AG04450 (cell line): ENCODE measurements at regions not wholly inside any gene's neighbourhood (a gene's known extent, or its start where the extent isn't known, plus 50 kb on each side); places are given as distances from the start of the nearest gene placed in this dataset.

ENCODE experiments used
- CTCF ChIA-PET: fragments of 300-600, 350-600 bp; formaldehyde crosslinking; extraction: SDS; loops from one replicate; lab custom pipeline; 2022; ENCODE audit warnings: antibody characterized with exemption, inconsistent platforms; lab: Charles Lee
- POLR2A ChIA-PET: fragments of 350-600 bp; formaldehyde crosslinking; extraction: SDS; loops from one replicate; lab custom pipeline; 2021; ENCODE audit warnings: antibody characterized with exemption, inconsistent platforms; lab: Yijun Ruan, JAX
- DNase-seq: peaks from one replicate; pipeline ENCODE4 v3.0.0-alpha.2; 2011; ENCODE audit warnings: low read depth, low spot score
- H3K27ac ChIP-seq: one replicate; pipeline ENCODE4 v1.5.1; 2012; ENCODE audit warnings: low read depth, low read length, control low read depth
- H3K27me3 ChIP-seq: one replicate; pipeline ENCODE4 v1.6.0; 2012; ENCODE audit warnings: low read length; ENCODE audit not compliant: control insufficient read depth, insufficient read depth
- H3K4me3 ChIP-seq: 2 replicates; pipeline ENCODE4 v1.5.1; 2011; ENCODE audit warnings: mild to moderate bottlenecking, low read depth, low read length, control low read depth
- H3K9me3 ChIP-seq: 2 replicates; pipeline ENCODE4 v1.5.1; 2012; ENCODE audit warnings: low read length; ENCODE audit not compliant: control insufficient read depth, insufficient read depth
- CTCF ChIP-seq: IDR thresholded peaks from 2 replicates; pipeline ENCODE4 v1.5.1; 2011; ENCODE audit warnings: low read depth, low read length, control low read depth, inconsistent platforms

GRCh38 chr2:238602223-238602960 lies 175.7 kb downstream of the ASB1 start:
- no peak for DNase-seq
- peaks cover 8% of the 10 kb centered on the region for H3K27me3 ChIP-seq
- no peak overlapping the region for H3K27ac ChIP-seq
- POLR2A ChIA-PET: no interaction called here
- H3K4me3 ChIP-seq: no peak overlapping the region
- TF ChIP-seq CTCF: no peak
- CTCF ChIA-PET: no interaction called here
- H3K9me3 ChIP-seq: no peaks in the 10 kb centered on the region; the same call in 1 of the 2 replicates

DNA sequence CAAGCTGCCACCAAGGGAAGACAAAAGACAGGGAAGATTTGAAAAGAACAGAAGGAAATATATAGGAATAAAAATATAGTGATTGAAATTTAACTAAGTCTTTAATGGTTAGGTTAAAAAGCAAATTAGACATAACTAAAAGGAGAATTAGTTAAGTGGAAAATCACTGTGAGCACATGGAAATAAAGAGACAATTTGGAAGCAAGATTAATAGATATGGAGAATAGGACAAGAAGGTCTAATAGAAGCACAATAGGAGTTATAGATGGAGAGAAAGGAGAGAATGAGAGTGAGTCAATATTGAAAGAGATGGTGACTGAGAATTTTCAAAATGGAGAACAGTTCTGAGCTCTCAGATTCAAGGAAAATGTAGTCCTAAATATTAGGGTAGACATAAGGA lies 176.9 kb downstream of the ASB1 start:
- no peak for TF ChIP-seq CTCF
- Histone ChIP-seq H3K4me3 (no peak overlapping the region), H3K27ac (no peak overlapping the region), H3K9me3 (no peaks in the 10 kb centered on the region; the same call in 1 of the 2 replicates), H3K27me3 (peaks cover 8% of the 10 kb centered on the region)
- ChIA-PET CTCF (interaction anchor here (0.6 kb wide), 1 partner anchor 32 kb away, joined by 3 read pairs; no protein-coding TSS in a partner anchor), POLR2A (no interaction called here)
- DNase-seq: no peak

- no peaks in the 10 kb centered on the region for H3K9me3 ChIP-seq
- peaks cover 6% of the 10 kb centered on the region for H3K27me3 ChIP-seq
- DNase-seq: no peak
- ChIA-PET CTCF (no interaction called here), POLR2A (no interaction called here)
- no peak for TF ChIP-seq CTCF
- H3K4me3 ChIP-seq: no peak overlapping the region
- no peak overlapping the region for H3K27ac ChIP-seq
These were observed 179.6 kb downstream of the ASB1 start for GRCh38 chr2:238606311-238606710.

DNA sequence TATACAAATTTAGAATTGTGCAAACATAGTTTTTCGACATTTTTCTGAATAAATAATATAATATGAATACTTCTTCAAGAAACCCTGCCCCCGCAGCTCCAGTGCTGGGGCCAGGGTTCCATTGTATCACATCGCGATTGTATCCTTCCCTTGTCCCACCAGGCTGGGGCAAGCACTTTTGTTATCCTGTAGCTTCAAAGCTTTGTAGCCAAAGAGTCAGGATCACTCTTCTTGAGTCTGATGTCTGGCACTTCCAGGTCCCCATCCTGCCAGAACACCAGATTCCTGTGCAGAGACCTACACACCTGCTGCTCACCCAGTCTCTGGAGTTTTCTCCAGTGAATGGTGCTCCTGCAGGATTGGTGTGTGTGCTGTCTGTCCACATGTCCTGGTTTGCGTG lies 186.9 kb downstream of the ASB1 start:
- no peak for DNase-seq
- POLR2A ChIA-PET: no interaction called here
- CTCF ChIA-PET: no interaction called here
- H3K9me3 ChIP-seq: no peaks in the 10 kb centered on the region
- no peak overlapping the region for H3K27ac ChIP-seq
- no peak overlapping the region for H3K4me3 ChIP-seq
- H3K27me3 ChIP-seq: peaks cover 2% of the 10 kb centered on the region
- no peak for TF ChIP-seq CTCF

DNA sequence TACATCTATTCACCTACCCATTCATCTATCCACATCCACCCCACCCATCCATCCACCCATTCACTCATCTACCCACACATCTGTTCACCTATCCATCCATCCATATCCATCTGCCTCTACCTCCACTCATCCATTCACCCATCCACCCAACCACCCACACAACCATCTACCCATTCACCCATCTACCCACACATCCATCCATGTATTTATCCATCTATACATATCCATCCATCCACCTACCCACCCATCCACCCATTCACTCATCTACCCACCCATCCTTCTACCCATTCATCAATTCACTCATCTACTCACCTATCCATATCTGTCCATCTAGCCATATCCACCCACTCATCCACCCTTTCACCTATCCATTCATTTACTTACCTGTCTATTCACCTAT lies 187.6 kb downstream of the ASB1 start:
- ChIA-PET CTCF (no interaction called here), POLR2A (no interaction called here)

More for the DNA sequence above, 187.6 kb downstream of the ASB1 start:
- H3K27me3 ChIP-seq: peaks cover 2% of the 10 kb centered on the region
- no peak overlapping the region for H3K27ac ChIP-seq
- TF ChIP-seq CTCF: no peak
- DNase-seq: no peak
- no peaks in the 10 kb centered on the region for H3K9me3 ChIP-seq
- H3K4me3 ChIP-seq: no peak overlapping the region
